GM12878 (cell line): ENCODE measurements at regions not wholly inside any gene's neighbourhood (a gene's known extent, or its start where the extent isn't known, plus 50 kb on each side); places are given as distances from the start of the nearest gene placed in this dataset.

Source experiments
- BCL3 ChIP-seq: IDR thresholded peaks from 2 replicates; pipeline ENCODE4 v1.6.1; 2011; ENCODE audit warnings: borderline replicate concordance, low read depth, mild to moderate bottlenecking, moderate library complexity, low read length; ENCODE audit not compliant: insufficient read depth, poor library complexity, severe bottlenecking
- CBX3 ChIP-seq: fragments of 200-600 bp; sonication (generic); IDR thresholded peaks from 2 replicates; pipeline ENCODE4 v1.6.1; 2016; ENCODE audit warnings: low read depth, borderline replicate concordance
- E2F4 ChIP-seq: IDR thresholded peaks from 2 replicates; pipeline ENCODE4 v1.6.1; 2012; ENCODE audit warnings: low read depth, low read length, improper control_type of control experiment
- POLR2A ChIP-seq: IDR thresholded peaks from 2 replicates; pipeline ENCODE4 v1.6.1; 2011; ENCODE audit warnings: low read depth, mild to moderate bottlenecking, low read length
- POLR2AphosphoS5 ChIP-seq: IDR thresholded peaks from 2 replicates; pipeline ENCODE4 v1.6.1; 2011; ENCODE audit warnings: mild to moderate bottlenecking, low read length, inconsistent platforms
- TF ChIP-seq, protein P1 (sequence below), 3 experiments: IDR thresholded peaks in 2 of 3; conservative IDR thresholded peaks in 1 of 3; 2 replicates each; pipeline ENCODE4 v1.5.1; 2011; ENCODE audit warnings: low read depth in 3 of 3, low read length in 3 of 3, mild to moderate bottlenecking in 3 of 3, control low read depth in 2 of 3, moderate library complexity in 2 of 3, inconsistent platforms in 1 of 3, mixed read lengths in 1 of 3; ENCODE audit not compliant: control insufficient read depth in 2 of 3, insufficient read depth in 1 of 3; ENCODE audit errors: extremely low read depth in 1 of 3

DNA sequence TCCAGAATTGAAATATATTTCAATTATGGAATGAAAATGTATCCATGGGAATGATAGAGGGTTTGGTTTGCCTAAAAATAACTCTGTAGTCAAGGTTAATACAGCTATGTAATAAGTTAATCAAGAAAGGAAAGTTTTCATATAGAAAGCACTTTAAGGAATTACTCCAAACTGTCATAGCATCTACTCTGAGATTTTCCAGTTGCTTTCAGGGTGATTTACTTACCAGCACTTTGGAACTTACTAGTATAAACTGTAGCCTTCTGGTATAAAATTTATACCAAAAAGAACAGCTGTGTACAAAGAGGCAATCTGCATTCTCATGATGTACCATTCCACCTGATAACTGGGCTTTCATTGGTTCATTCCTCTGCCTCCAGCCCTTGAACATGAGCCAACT, 87.1 kb downstream of the ARF6 start:
- no peak for TF ChIP-seq POLR2AphosphoS5
- TF ChIP-seq BCL3 = no peak
- TF ChIP-seq, protein P1, sequence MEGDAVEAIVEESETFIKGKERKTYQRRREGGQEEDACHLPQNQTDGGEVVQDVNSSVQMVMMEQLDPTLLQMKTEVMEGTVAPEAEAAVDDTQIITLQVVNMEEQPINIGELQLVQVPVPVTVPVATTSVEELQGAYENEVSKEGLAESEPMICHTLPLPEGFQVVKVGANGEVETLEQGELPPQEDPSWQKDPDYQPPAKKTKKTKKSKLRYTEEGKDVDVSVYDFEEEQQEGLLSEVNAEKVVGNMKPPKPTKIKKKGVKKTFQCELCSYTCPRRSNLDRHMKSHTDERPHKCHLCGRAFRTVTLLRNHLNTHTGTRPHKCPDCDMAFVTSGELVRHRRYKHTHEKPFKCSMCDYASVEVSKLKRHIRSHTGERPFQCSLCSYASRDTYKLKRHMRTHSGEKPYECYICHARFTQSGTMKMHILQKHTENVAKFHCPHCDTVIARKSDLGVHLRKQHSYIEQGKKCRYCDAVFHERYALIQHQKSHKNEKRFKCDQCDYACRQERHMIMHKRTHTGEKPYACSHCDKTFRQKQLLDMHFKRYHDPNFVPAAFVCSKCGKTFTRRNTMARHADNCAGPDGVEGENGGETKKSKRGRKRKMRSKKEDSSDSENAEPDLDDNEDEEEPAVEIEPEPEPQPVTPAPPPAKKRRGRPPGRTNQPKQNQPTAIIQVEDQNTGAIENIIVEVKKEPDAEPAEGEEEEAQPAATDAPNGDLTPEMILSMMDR (IDR thresholded peaks at IDR 0.05 in 2 of 3, conservative IDR thresholded peaks at IDR 0.05 in 1 of 3; ENCODE audit: control insufficient read depth in 2 of 3, extremely low read depth in 1 of 3, insufficient read depth in 1 of 3, low read depth in 3 of 3, low read length in 3 of 3) = no peak
- TF ChIP-seq POLR2A = no peak
- TF ChIP-seq E2F4 = no peak
- no peak for TF ChIP-seq CBX3
